GM12864 (cell line): ENCODE measurements at regions not wholly inside any gene's neighbourhood (a gene's known extent, or its start where the extent isn't known, plus 50 kb on each side); places are given as distances from the start of the nearest gene placed in this dataset.

ENCODE experiments used
- DNase-seq: peaks from one replicate; pipeline ENCODE4 v3.0.0-alpha.2; 2011; ENCODE audit warnings: low read depth
- H3K4me3 ChIP-seq: 2 replicates; pipeline ENCODE4 v1.5.1; 2011; ENCODE audit warnings: mild to moderate bottlenecking, low read depth, low read length, control low read depth
- TF ChIP-seq, protein P1 (sequence below): IDR thresholded peaks from 2 replicates; pipeline ENCODE4 v1.5.1; 2011; ENCODE audit warnings: low read depth, mild to moderate bottlenecking, moderate library complexity, low read length, control low read depth, inconsistent platforms; ENCODE audit errors: missing control alignments

DNA sequence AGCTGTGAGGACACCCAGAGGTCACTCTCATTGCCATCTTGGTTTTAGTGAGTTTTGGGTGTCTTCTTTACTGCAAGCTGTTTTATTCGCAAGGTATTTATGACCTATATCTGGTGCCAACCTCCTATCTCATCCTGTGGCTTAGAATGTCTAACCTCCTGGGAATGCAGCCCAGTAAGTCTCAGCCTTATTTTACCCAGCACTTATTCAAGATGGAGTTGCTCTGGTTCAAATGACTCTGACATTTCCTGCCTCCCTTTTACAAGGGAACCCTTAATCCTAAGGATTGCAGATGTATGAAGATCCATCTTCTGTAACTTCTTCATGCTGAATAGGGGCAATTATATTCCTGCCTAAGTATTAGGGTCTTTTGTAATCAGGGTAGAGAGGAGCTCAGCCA, 708.0 kb downstream of the TMEM182 start:
- TF ChIP-seq, protein P1, sequence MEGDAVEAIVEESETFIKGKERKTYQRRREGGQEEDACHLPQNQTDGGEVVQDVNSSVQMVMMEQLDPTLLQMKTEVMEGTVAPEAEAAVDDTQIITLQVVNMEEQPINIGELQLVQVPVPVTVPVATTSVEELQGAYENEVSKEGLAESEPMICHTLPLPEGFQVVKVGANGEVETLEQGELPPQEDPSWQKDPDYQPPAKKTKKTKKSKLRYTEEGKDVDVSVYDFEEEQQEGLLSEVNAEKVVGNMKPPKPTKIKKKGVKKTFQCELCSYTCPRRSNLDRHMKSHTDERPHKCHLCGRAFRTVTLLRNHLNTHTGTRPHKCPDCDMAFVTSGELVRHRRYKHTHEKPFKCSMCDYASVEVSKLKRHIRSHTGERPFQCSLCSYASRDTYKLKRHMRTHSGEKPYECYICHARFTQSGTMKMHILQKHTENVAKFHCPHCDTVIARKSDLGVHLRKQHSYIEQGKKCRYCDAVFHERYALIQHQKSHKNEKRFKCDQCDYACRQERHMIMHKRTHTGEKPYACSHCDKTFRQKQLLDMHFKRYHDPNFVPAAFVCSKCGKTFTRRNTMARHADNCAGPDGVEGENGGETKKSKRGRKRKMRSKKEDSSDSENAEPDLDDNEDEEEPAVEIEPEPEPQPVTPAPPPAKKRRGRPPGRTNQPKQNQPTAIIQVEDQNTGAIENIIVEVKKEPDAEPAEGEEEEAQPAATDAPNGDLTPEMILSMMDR = no peak
- H3K4me3 ChIP-seq = no peak overlapping the region
- DNase-seq = no peak

DNA sequence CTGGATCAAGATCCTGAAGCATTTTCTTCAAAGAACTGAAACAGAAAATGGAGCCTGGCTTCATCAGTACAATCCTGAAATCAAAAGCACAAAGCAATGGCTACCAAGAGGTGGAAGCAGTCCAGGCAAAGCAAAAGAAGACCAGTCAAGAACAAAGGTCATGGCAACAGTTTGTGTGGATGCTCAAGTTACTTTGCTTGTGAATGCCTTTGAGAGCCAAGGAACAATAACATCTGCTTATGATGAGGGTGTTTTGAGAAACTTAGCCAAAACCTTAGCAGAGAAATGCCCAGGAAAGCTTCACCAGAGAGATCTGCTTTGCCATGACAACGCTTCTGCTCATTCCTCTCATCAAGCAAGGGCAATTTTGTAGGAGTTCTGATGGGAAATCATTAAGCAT, 723.1 kb downstream of the TMEM182 start:
- DNase-seq = no peak
- TF ChIP-seq, protein P1 = no peak
- H3K4me3 ChIP-seq = no peak overlapping the region

DNA sequence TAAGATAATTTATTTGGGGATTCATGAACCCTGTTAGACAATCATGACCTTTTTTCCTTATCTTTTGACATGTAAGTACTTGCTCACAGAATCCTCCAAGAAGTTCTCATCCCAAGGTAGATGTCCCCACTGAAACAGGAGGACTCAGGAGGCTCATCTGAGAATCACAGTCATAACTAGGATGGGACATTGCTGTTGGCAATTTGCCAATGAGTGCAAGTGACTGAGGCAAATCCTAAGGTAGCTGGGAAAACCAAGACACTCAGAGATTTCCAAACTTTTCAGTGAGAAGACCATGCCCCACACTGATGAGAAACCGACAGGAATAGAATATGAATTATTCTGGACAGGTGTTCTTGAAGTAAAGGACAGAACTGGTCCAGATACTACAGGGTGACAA, 735.0 kb downstream of the TMEM182 start:
- H3K4me3 ChIP-seq = no peak overlapping the region
- no peak for DNase-seq
- TF ChIP-seq, protein P1 = no peak

DNA sequence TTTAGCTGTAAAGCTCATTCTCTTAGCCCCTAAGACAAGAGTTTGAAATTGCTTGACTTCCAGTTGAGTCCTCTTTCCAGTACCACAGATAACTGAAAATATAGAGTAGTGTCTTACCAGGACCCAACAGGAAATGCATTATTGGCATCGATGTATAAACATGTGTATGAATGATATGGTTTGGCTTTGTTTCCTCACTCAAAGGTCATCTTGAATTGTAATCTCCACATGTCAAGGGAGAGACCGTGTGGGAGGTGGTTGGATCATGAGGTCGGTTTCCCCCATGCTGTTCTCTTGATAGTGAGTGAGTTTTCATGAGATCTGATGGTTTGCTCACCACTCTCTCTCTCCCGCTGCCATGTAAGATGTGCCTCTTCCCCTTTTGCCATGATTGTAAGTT, 745.0 kb downstream of the TMEM182 start:
- DNase-seq = no peak
- TF ChIP-seq, protein P1 = no peak
- H3K4me3 ChIP-seq = no peak overlapping the region

DNA sequence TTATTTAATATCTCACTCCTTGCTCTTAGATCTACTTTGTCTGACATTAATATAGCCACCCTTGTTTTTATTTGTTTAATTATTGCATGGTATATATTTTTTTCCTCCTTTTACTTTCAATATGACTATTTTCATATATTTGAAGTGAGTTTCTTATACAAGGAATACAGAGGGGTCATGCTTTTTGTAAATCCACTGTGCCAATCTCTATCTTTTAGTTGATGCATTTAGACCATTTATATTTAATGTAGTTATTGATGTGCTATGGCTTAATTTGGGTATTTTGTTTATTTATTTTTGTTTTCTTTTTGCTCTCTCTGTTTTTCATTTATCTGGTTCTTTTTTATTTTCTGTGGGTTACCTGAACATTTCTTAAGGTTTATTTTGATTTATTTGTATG, 750.6 kb downstream of the TMEM182 start:
- TF ChIP-seq, protein P1 = no peak
- DNase-seq = no peak
- H3K4me3 ChIP-seq = no peak overlapping the region

DNA sequence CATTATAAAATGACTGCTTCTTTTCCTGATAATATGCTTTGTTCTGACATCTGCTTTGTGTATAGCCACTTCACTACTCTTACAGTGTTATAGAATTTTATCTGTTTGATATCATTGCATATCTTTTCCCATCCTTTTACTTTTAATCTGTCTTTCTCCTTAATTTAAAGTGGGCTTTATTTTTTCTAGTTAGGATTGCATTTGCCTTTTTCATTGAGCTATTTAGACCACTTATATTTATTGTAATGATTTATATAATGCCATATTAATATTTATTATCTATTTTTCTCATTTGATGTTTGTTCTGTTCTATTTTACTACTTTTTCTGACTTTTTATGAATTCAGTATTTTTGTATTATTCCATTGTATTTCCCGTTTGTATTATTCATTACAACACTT, 758.7 kb downstream of the TMEM182 start:
- TF ChIP-seq, protein P1 = no peak
- H3K4me3 ChIP-seq = no peak overlapping the region
- DNase-seq = no peak

DNA sequence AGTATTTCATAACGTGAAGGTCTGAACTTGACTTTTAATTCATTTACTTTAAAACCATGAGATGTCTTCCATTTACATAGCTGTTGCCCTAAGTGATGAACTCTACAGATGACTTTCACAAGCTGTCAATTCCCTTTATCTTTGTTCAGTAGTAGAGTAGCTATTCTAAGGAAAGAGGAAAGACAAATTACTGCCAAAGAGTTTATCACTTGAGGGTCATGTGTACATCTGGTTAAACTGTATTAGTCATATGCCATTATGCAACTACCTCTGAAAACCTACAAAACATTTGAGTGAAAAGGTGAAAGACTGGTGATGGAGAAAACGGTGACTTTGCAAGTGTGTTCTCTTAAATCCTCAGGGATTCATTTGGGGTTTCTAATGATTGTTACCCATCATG, 763.9 kb downstream of the TMEM182 start:
- DNase-seq = no peak
- no peak overlapping the region for H3K4me3 ChIP-seq
- TF ChIP-seq, protein P1 = no peak
